PC-9 (cell line): ENCODE measurements at regions not wholly inside any gene's neighbourhood (a gene's known extent, or its start where the extent isn't known, plus 50 kb on each side); places are given as distances from the start of the nearest gene placed in this dataset.

Experiments used
- EZH2 ChIP-seq: fragments of 200-600 bp; sonication (generic); IDR thresholded peaks from 2 replicates; pipeline ENCODE4 v1.8.0; 2017; ENCODE audit warnings: antibody characterized with exemption, low read depth
- TF ChIP-seq, protein P1 (sequence below): fragments of 200-600 bp; sonication (generic); conservative IDR thresholded peaks from 2 replicates; pipeline ENCODE4 v1.6.1; 2017; ENCODE audit warnings: mixed run types, antibody characterized with exemption, mild to moderate bottlenecking, moderate library complexity

DNA sequence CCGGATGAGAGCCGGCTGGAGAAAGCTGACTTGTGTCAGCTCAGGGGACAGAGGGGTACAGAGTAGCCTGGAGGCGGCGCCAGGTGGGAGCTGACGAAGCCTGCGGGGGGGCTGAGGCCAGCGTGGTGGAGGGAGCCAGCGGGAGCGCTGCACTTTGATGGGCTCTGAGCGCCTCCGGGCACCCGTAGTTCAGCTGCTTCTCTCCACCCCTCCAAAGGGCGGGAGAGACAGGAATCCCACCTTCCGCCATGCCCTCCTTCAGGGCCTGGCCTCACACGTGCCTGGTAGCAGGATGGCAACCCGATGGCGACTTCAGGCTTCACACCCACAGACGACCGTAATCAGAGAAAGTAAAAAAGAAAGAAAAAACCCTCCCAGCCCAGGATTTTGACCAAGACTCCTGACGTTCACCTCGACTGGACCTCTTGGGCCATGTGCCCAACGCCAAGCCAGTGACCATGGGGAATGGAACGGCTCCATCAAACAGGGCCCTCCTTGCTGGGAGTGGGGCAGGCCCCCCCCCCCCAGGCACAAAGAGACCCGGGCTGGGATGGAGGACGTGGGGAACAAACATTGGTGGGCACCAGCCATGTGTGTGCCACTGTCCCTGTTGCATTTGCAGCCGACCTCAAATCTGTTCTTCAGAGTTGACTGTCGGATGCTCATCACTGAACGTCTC is 60.7 kb upstream of the ASAP2 start:
- TF ChIP-seq, protein P1, sequence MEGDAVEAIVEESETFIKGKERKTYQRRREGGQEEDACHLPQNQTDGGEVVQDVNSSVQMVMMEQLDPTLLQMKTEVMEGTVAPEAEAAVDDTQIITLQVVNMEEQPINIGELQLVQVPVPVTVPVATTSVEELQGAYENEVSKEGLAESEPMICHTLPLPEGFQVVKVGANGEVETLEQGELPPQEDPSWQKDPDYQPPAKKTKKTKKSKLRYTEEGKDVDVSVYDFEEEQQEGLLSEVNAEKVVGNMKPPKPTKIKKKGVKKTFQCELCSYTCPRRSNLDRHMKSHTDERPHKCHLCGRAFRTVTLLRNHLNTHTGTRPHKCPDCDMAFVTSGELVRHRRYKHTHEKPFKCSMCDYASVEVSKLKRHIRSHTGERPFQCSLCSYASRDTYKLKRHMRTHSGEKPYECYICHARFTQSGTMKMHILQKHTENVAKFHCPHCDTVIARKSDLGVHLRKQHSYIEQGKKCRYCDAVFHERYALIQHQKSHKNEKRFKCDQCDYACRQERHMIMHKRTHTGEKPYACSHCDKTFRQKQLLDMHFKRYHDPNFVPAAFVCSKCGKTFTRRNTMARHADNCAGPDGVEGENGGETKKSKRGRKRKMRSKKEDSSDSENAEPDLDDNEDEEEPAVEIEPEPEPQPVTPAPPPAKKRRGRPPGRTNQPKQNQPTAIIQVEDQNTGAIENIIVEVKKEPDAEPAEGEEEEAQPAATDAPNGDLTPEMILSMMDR: no peak
- no peak for TF ChIP-seq EZH2
